Liver (tissue), 8 donors: ENCODE measurements at regions not wholly inside any gene's neighbourhood (a gene's known extent, or its start where the extent isn't known, plus 50 kb on each side); places are given as distances from the start of the nearest gene placed in this dataset.

Source experiments
- DNase-seq: peaks from one replicate; pipeline ENCODE4 v3.0.0-alpha.2; 2017; ENCODE audit warnings: low spot score
- H3K27ac ChIP-seq, 2 donors: one replicate each; pipeline ENCODE4 v1.7.0; 2013; ENCODE audit warnings: inconsistent platforms in 2 of 2, low read length in 2 of 2, control low read depth in 1 of 2, low read depth in 1 of 2, mild to moderate bottlenecking in 1 of 2
- H3K27me3 ChIP-seq, 4 donors: one replicate each; pipeline versions ENCODE4 v1.6.1 to v1.7.0; 2013; ENCODE audit warnings: low read length in 3 of 4, inconsistent platforms in 1 of 4, mild to moderate bottlenecking in 1 of 4, moderate library complexity in 1 of 4; ENCODE audit not compliant: control insufficient read depth in 4 of 4, insufficient read depth in 4 of 4
- H3K36me3 ChIP-seq, 4 donors: one replicate each; pipeline versions ENCODE4 v1.6.1 to v1.7.0; 2013; ENCODE audit warnings: low read length in 3 of 4, mild to moderate bottlenecking in 3 of 4, low read depth in 1 of 4, moderate library complexity in 1 of 4; ENCODE audit not compliant: control insufficient read depth in 4 of 4, insufficient read depth in 3 of 4
- H3K4me1 ChIP-seq, 4 donors: one replicate each; pipeline versions ENCODE4 v1.6.1 to v1.7.0; 2013; ENCODE audit warnings: low read length in 3 of 4, mild to moderate bottlenecking in 3 of 4, moderate library complexity in 1 of 4; ENCODE audit not compliant: control insufficient read depth in 4 of 4, insufficient read depth in 4 of 4
- H3K4me3 ChIP-seq, 3 donors: one replicate each; pipeline versions ENCODE4 v1.6.1 to v1.7.0; 2013; ENCODE audit warnings: low read length in 3 of 3, control low read depth in 1 of 3, low read depth in 1 of 3, mild to moderate bottlenecking in 1 of 3
- H3K9ac ChIP-seq, 2 donors: one replicate each; pipeline ENCODE4 v1.7.0; 2013; ENCODE audit warnings: low read length in 2 of 2, mild to moderate bottlenecking in 2 of 2, moderate library complexity in 2 of 2, control low read depth in 1 of 2, low read depth in 1 of 2
- H3K9me3 ChIP-seq, 4 donors: one replicate each; pipeline versions ENCODE4 v1.6.1 to v1.7.0; 2013; ENCODE audit warnings: low read length in 3 of 4; ENCODE audit not compliant: control insufficient read depth in 4 of 4
- ATF3 ChIP-seq: IDR thresholded peaks from 2 replicates; pipeline ENCODE4 v1.6.1; 2016; ENCODE audit warnings: antibody characterized with exemption
- CTCF ChIP-seq: fragments of 150-350 bp; IDR thresholded peaks from 2 replicates; pipeline ENCODE4 v1.5.1; 2017; ENCODE audit warnings: improper control_type of control experiment, low read depth, low read length; ENCODE audit not compliant: missing input control
- EGR1 ChIP-seq, 2 donors: IDR thresholded peaks; 2 replicates each; pipeline ENCODE4 v1.6.1; 2016 to 2018; ENCODE audit warnings: antibody characterized with exemption in 2 of 2, low read depth in 2 of 2
- FOXA1 ChIP-seq: IDR thresholded peaks from 2 replicates; pipeline ENCODE4 v1.6.1; 2016; ENCODE audit warnings: antibody characterized with exemption
- FOXA2 ChIP-seq: IDR thresholded peaks from 2 replicates; pipeline ENCODE4 v1.6.1; 2016; ENCODE audit warnings: antibody characterized with exemption
- GABPA ChIP-seq, 2 donors: IDR thresholded peaks in 1 of 2; conservative IDR thresholded peaks in 1 of 2; 2 replicates each; pipeline ENCODE4 v1.6.1; 2016; ENCODE audit warnings: antibody characterized with exemption in 2 of 2, mild to moderate bottlenecking in 1 of 2, moderate library complexity in 1 of 2
- HNF4A ChIP-seq, 2 donors: conservative IDR thresholded peaks; 2 replicates each; pipeline ENCODE4 v1.6.1; 2016; ENCODE audit warnings: antibody characterized with exemption in 2 of 2, mild to moderate bottlenecking in 2 of 2
- HNF4G ChIP-seq: IDR thresholded peaks from 2 replicates; pipeline ENCODE4 v1.6.1; 2016; ENCODE audit warnings: antibody characterized with exemption
- JUND ChIP-seq, 2 donors: IDR thresholded peaks; 2 replicates each; pipeline ENCODE4 v1.6.1; 2016; ENCODE audit warnings: antibody characterized with exemption in 2 of 2
- MAX ChIP-seq: IDR thresholded peaks from 2 replicates; pipeline ENCODE4 v1.6.1; 2016; ENCODE audit warnings: antibody characterized with exemption
- NR2F2 ChIP-seq: IDR thresholded peaks from 2 replicates; pipeline ENCODE4 v1.6.1; 2016; ENCODE audit warnings: antibody characterized with exemption
- RAD21 ChIP-seq, 2 donors: IDR thresholded peaks; 2 replicates each; pipeline ENCODE4 v1.6.1; 2016; ENCODE audit warnings: antibody characterized with exemption in 2 of 2, mild to moderate bottlenecking in 2 of 2
- REST ChIP-seq: IDR thresholded peaks from 2 replicates; pipeline ENCODE4 v1.6.1; 2016; ENCODE audit warnings: antibody characterized with exemption, mild to moderate bottlenecking
- RXRA ChIP-seq, 2 donors: IDR thresholded peaks; 2 replicates each; pipeline ENCODE4 v1.6.1; 2017 to 2018; ENCODE audit warnings: antibody characterized with exemption in 2 of 2, mild to moderate bottlenecking in 1 of 2
- SP1 ChIP-seq: IDR thresholded peaks from 2 replicates; pipeline ENCODE4 v1.6.1; 2018; ENCODE audit warnings: antibody characterized with exemption, mild to moderate bottlenecking
- TAF1 ChIP-seq: conservative IDR thresholded peaks from 2 replicates; pipeline ENCODE4 v1.6.1; 2016; ENCODE audit warnings: antibody characterized with exemption, mild to moderate bottlenecking
- YY1 ChIP-seq: IDR thresholded peaks from 2 replicates; pipeline ENCODE4 v1.6.1; 2016; ENCODE audit warnings: antibody characterized with exemption, mild to moderate bottlenecking
- ZBTB33 ChIP-seq: IDR thresholded peaks from 2 replicates; pipeline ENCODE4 v1.6.1; 2016; ENCODE audit warnings: antibody characterized with exemption
- WGBS: extraction: QIAGEN DNeasy Blood & Tissue Kit; methylation state at CpG from one replicate; pipeline ENCODE4 v1.1.7; 2013; 5-methylcytosine and 5-hydroxymethylcytosine counted together
- donor health status: healthy.
- donor health status: healthy.
- donor health status: healthy.
- donor health status: healthy.
- donor health status: healthy.

GRCh38 chr19:5395556-5395955, 54.9 kb upstream of the PTPRS start:
- no peak for DNase-seq
- no peaks in the 10 kb centered on the region for H3K4me1 ChIP-seq
- WGBS, result 50% methylated on average over 11 of the region's 11 CpGs
- H3K4me3 ChIP-seq, result no peak overlapping the region
- H3K36me3 ChIP-seq, result no peaks in the 10 kb centered on the region
- peaks cover 0 to 10% (median 6%) of the 10 kb centered on the region in 4 donors for H3K27me3 ChIP-seq
- no peak overlapping the region for H3K9ac ChIP-seq
- TF ChIP-seq ZBTB33 (no peak), EGR1 (IDR thresholded peaks at IDR 0.05; ENCODE audit: low read depth in 2 of 2) (no peak)
- no peak overlapping the region for H3K27ac ChIP-seq
- H3K9me3 ChIP-seq, result peaks cover 0 to 2% (median 0%) of the 10 kb centered on the region in 4 donors

- H3K9me3 ChIP-seq, result peaks cover 0 to 2% (median 0%) of the 10 kb centered on the region in 4 donors
- no peak overlapping the region for H3K9ac ChIP-seq
- peaks cover 0 to 11% (median 6%) of the 10 kb centered on the region in 4 donors for H3K27me3 ChIP-seq
- TF ChIP-seq CTCF (no peak), RAD21 (IDR thresholded peaks at IDR 0.05) (no peak), ATF3 (no peak), JUND (IDR thresholded peaks at IDR 0.05) (no peak), FOXA1 (no peak), HNF4A (conservative IDR thresholded peaks at IDR 0.05) (no peak), EGR1 (IDR thresholded peaks at IDR 0.05; ENCODE audit: low read depth in 2 of 2) (no peak), MAX (no peak), SP1 (no peak), ZBTB33 (no peak), GABPA (IDR thresholded peaks at IDR 0.05 in 1 of 2, conservative IDR thresholded peaks at IDR 0.05 in 1 of 2) (no peak), NR2F2 (no peak), REST (no peak), YY1 (no peak), HNF4G (no peak), TAF1 (no peak), FOXA2 (no peak), RXRA (IDR thresholded peaks at IDR 0.05) (no peak)
- H3K4me3 ChIP-seq, result no peak overlapping the region
- H3K36me3 ChIP-seq, result no peaks in the 10 kb centered on the region
- no peak overlapping the region for H3K27ac ChIP-seq
- 17% methylated on average over 12 of the region's 12 CpGs for WGBS
- no peaks in the 10 kb centered on the region for H3K4me1 ChIP-seq
- DNase-seq, result no peak
Measured at GRCh38 chr19:5396096-5396939, 55.7 kb upstream of the PTPRS start.
